ENCODE measurements at regions not wholly inside any gene's neighbourhood (a gene's known extent, or its start where the extent isn't known, plus 50 kb on each side); places are given as distances from the start of the nearest gene placed in this dataset.

- no peak overlapping the region for H3K4me3 ChIP-seq (ENCODE audit: control insufficient read depth, low read depth, low read length)
- DNase-seq (ENCODE audit: low read depth): no peak
- TF ChIP-seq, protein P1, sequence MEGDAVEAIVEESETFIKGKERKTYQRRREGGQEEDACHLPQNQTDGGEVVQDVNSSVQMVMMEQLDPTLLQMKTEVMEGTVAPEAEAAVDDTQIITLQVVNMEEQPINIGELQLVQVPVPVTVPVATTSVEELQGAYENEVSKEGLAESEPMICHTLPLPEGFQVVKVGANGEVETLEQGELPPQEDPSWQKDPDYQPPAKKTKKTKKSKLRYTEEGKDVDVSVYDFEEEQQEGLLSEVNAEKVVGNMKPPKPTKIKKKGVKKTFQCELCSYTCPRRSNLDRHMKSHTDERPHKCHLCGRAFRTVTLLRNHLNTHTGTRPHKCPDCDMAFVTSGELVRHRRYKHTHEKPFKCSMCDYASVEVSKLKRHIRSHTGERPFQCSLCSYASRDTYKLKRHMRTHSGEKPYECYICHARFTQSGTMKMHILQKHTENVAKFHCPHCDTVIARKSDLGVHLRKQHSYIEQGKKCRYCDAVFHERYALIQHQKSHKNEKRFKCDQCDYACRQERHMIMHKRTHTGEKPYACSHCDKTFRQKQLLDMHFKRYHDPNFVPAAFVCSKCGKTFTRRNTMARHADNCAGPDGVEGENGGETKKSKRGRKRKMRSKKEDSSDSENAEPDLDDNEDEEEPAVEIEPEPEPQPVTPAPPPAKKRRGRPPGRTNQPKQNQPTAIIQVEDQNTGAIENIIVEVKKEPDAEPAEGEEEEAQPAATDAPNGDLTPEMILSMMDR (conservative IDR thresholded peaks at IDR 0.05; ENCODE audit: control insufficient read depth, insufficient read depth, low read depth, low read length): no peak
Observed at GRCh38 chr5:166938071-166938470, 1353.4 kb upstream of the WWC1 start.

DNA sequence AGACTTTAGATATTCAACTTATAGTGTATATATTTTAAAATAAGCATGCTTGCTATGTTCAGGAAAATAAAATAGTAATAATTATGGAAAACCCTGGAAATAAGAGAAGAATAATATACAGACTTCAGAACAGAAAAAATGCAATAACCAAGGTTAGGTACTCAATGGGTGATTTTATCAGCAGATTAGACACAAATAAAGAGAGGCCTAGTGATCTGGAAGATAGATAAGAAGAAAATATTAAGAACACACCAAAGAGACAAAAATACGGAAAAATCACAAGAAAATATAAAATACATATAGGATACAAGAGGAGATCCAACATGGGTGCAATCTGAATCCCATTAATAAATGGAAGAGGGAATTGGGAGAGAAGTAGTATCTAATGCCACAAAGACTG lies 1348.5 kb upstream of the WWC1 start:
- TF ChIP-seq, protein P1 (conservative IDR thresholded peaks at IDR 0.05; ENCODE audit: control insufficient read depth, insufficient read depth, low read depth, low read length): no peak
- no peak overlapping the region for H3K4me3 ChIP-seq (ENCODE audit: control insufficient read depth, low read depth, low read length)
- no peak for DNase-seq (ENCODE audit: low read depth)

DNA sequence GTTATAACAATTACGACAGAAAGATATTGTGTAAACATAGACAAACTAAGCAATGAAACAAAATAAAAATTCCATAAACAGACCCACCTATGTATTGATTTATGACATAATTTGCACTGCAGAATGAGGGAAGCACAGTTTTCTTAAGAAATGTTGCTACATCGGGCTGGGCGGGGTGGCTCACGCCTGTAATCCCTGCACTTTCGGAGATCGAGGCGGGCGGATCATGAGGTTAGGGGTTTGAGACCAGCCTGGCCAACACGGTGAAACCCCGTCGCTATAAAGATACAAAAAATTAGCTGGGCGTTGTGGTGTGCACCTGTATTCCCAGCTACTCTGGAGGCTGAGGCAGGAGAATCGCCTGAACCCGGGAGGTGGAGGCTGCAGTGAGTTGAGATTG lies 1344.4 kb upstream of the WWC1 start:
- TF ChIP-seq, protein P1 (conservative IDR thresholded peaks at IDR 0.05; ENCODE audit: control insufficient read depth, insufficient read depth, low read depth, low read length): no peak
- H3K4me3 ChIP-seq (ENCODE audit: control insufficient read depth, low read depth, low read length): no peak overlapping the region
- DNase-seq (ENCODE audit: low read depth): no peak

- no peak overlapping the region for H3K4me3 ChIP-seq (ENCODE audit: control insufficient read depth, low read depth, low read length)
- TF ChIP-seq, protein P1 (conservative IDR thresholded peaks at IDR 0.05; ENCODE audit: control insufficient read depth, insufficient read depth, low read depth, low read length): no peak
- DNase-seq (ENCODE audit: low read depth): no peak
Observed at GRCh38 chr5:166948679-166949078, 1342.8 kb upstream of the WWC1 start.

DNA sequence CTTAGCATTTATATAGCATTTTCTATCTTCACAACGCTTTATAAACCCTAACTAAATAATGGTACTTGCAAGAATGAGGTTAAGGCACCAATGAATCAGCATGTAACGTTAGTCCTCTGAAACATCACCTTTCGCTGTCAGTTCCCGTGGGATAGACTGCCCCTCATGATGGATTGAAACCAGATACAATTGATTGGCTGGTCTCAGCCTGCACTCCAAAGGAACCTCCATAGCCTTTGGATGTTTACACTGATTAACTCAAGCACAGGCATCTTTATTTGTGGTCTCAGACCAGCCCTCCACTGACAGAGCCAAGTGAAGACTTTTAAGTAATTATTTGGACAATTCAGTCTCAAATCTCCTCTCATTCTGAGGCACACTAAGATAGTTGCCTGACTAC lies 1339.4 kb upstream of the WWC1 start:
- DNase-seq (ENCODE audit: low read depth): no peak
- H3K4me3 ChIP-seq (ENCODE audit: control insufficient read depth, low read depth, low read length): no peak overlapping the region
- TF ChIP-seq, protein P1 (conservative IDR thresholded peaks at IDR 0.05; ENCODE audit: control insufficient read depth, insufficient read depth, low read depth, low read length): no peak

GRCh38 chr5:166957782-166958181 lies 1333.7 kb upstream of the WWC1 start:
- no peak overlapping the region for H3K4me3 ChIP-seq (ENCODE audit: control insufficient read depth, low read depth, low read length)
- TF ChIP-seq, protein P1 (conservative IDR thresholded peaks at IDR 0.05; ENCODE audit: control insufficient read depth, insufficient read depth, low read depth, low read length): no peak
- no peak for DNase-seq (ENCODE audit: low read depth)

- TF ChIP-seq, protein P1 (conservative IDR thresholded peaks at IDR 0.05; ENCODE audit: control insufficient read depth, insufficient read depth, low read depth, low read length): no peak
- H3K4me3 ChIP-seq (ENCODE audit: control insufficient read depth, low read depth, low read length): no peak overlapping the region
- DNase-seq (ENCODE audit: low read depth): no peak
Observed at GRCh38 chr5:166959766-166960165, 1331.7 kb upstream of the WWC1 start.
